Stimulated activated naive CD4-positive, alpha-beta T cell treated with Interleukin-2 at 50 U/mL for 16 hours (primary cell): ENCODE measurements at regions not wholly inside any gene's neighbourhood (a gene's known extent, or its start where the extent isn't known, plus 50 kb on each side); places are given as distances from the start of the nearest gene placed in this dataset.
A peak's percentile ranks its signal among the peaks of the same experiment; 100 is the strongest.
"Not testable (repeated sequence)": the region's sequence is repeated elsewhere in the genome, so short reads cannot be mapped to it uniquely, and the experiment has no call there.

Experiments used
- DNase-seq: peaks from one replicate; lab custom pipeline; 2025; lab: John Stamatoyannopoulos, UW

- DNase-seq = no peak
Observed at GRCh38 chr2:446963-447530, 159.2 kb upstream of the ALKAL2 start.

GRCh38 chr2:446303-446874, 158.5 kb upstream of the ALKAL2 start:
- no peak for DNase-seq

GRCh38 chr2:445896-446295, 158.0 kb upstream of the ALKAL2 start:
- no peak for DNase-seq

GRCh38 chr2:444937-445884, 157.3 kb upstream of the ALKAL2 start:
- DNase-seq = no peak

GRCh38 chr2:443741-444140, 155.8 kb upstream of the ALKAL2 start:
- DNase-seq = no peak

- no peak for DNase-seq
Observed at GRCh38 chr2:443216-443615, 155.3 kb upstream of the ALKAL2 start.

GRCh38 chr2:441258-442022, 153.5 kb upstream of the ALKAL2 start:
- no peak for DNase-seq

GRCh38 chr2:440403-440740, 152.5 kb upstream of the ALKAL2 start:
- DNase-seq = no peak

GRCh38 chr2:439556-440402, 151.9 kb upstream of the ALKAL2 start:
- DNase-seq = no peak

GRCh38 chr2:439077-439476, 151.2 kb upstream of the ALKAL2 start:
- no peak for DNase-seq

GRCh38 chr2:437756-438393, 150.0 kb upstream of the ALKAL2 start:
- DNase-seq = peak; percentile 15

GRCh38 chr2:437180-437579, 149.3 kb upstream of the ALKAL2 start:
- no peak for DNase-seq

- DNase-seq = no peak
Observed at GRCh38 chr2:436205-436604, 148.3 kb upstream of the ALKAL2 start.

- no peak for DNase-seq
Observed at GRCh38 chr2:434625-435024, 146.7 kb upstream of the ALKAL2 start.

- no peak for DNase-seq
Observed at GRCh38 chr2:433216-433615, 145.3 kb upstream of the ALKAL2 start.

- no peak for DNase-seq
Observed at GRCh38 chr2:430291-431040, 142.6 kb upstream of the ALKAL2 start.

- no peak for DNase-seq
Observed at GRCh38 chr2:429575-430254, 141.8 kb upstream of the ALKAL2 start.

- no peak for DNase-seq
Observed at GRCh38 chr2:429142-429541, 141.3 kb upstream of the ALKAL2 start.

GRCh38 chr2:428591-428990, 140.7 kb upstream of the ALKAL2 start:
- DNase-seq = no peak

- DNase-seq = not testable (repeated sequence)
Observed at GRCh38 chr2:426696-427095, 138.8 kb upstream of the ALKAL2 start.
